NCI-H524 treated with DMSO at 0.1 percent for 48 hours (cell line): ENCODE measurements at regions not wholly inside any gene's neighbourhood (a gene's known extent, or its start where the extent isn't known, plus 50 kb on each side); places are given as distances from the start of the nearest gene placed in this dataset.
A peak's percentile ranks its signal among the peaks of the same experiment; 100 is the strongest.

Experiments used
- DNase-seq: peaks from one replicate; lab custom pipeline; 2025; lab: John Stamatoyannopoulos, UW

- DNase-seq = no peak
These were observed 292.7 kb upstream of the TARS1 start for GRCh38 chr5:33148076-33148513.

- no peak for DNase-seq
These were observed 287.4 kb upstream of the TARS1 start for GRCh38 chr5:33153372-33153771.

GRCh38 chr5:33153831-33154230 is 286.9 kb upstream of the TARS1 start:
- DNase-seq = no peak

GRCh38 chr5:33160871-33161270 is 279.9 kb upstream of the TARS1 start:
- no peak for DNase-seq

GRCh38 chr5:33161421-33161820 is 279.3 kb upstream of the TARS1 start:
- no peak for DNase-seq

GRCh38 chr5:33162057-33162456 is 278.7 kb upstream of the TARS1 start:
- no peak for DNase-seq

GRCh38 chr5:33166522-33166921 is 274.2 kb upstream of the TARS1 start:
- no peak for DNase-seq

- DNase-seq = no peak
These were observed 273.8 kb upstream of the TARS1 start for GRCh38 chr5:33166948-33167347.

- no peak for DNase-seq
These were observed 273.2 kb upstream of the TARS1 start for GRCh38 chr5:33167541-33167940.

GRCh38 chr5:33170411-33170810 is 270.4 kb upstream of the TARS1 start:
- DNase-seq = no peak

GRCh38 chr5:33174383-33174782 is 266.4 kb upstream of the TARS1 start:
- DNase-seq = no peak

GRCh38 chr5:33179301-33179700 is 261.5 kb upstream of the TARS1 start:
- no peak for DNase-seq

GRCh38 chr5:33180900-33181299 is 259.9 kb upstream of the TARS1 start:
- DNase-seq = peak; percentile 10

- DNase-seq = no peak
These were observed 257.8 kb upstream of the TARS1 start for GRCh38 chr5:33182986-33183385.

GRCh38 chr5:33184367-33184766 is 256.4 kb upstream of the TARS1 start:
- DNase-seq = no peak

- DNase-seq = no peak
These were observed 252.7 kb upstream of the TARS1 start for GRCh38 chr5:33188089-33188488.

- no peak for DNase-seq
These were observed 245.9 kb upstream of the TARS1 start for GRCh38 chr5:33194914-33195313.

- no peak for DNase-seq
These were observed 245.2 kb upstream of the TARS1 start for GRCh38 chr5:33195431-33196165.

- no peak for DNase-seq
These were observed 241.9 kb upstream of the TARS1 start for GRCh38 chr5:33198836-33199235.

- DNase-seq = no peak
These were observed 236.8 kb upstream of the TARS1 start for GRCh38 chr5:33203931-33204330.

GRCh38 chr5:33205079-33205478 is 235.7 kb upstream of the TARS1 start:
- no peak for DNase-seq

GRCh38 chr5:33205727-33206410 is 234.9 kb upstream of the TARS1 start:
- no peak for DNase-seq

- DNase-seq = no peak
These were observed 233.7 kb upstream of the TARS1 start for GRCh38 chr5:33206962-33207506.
